ENCODE measurements at regions not wholly inside any gene's neighbourhood (a gene's known extent, or its start where the extent isn't known, plus 50 kb on each side); places are given as distances from the start of the nearest gene placed in this dataset.

DNA sequence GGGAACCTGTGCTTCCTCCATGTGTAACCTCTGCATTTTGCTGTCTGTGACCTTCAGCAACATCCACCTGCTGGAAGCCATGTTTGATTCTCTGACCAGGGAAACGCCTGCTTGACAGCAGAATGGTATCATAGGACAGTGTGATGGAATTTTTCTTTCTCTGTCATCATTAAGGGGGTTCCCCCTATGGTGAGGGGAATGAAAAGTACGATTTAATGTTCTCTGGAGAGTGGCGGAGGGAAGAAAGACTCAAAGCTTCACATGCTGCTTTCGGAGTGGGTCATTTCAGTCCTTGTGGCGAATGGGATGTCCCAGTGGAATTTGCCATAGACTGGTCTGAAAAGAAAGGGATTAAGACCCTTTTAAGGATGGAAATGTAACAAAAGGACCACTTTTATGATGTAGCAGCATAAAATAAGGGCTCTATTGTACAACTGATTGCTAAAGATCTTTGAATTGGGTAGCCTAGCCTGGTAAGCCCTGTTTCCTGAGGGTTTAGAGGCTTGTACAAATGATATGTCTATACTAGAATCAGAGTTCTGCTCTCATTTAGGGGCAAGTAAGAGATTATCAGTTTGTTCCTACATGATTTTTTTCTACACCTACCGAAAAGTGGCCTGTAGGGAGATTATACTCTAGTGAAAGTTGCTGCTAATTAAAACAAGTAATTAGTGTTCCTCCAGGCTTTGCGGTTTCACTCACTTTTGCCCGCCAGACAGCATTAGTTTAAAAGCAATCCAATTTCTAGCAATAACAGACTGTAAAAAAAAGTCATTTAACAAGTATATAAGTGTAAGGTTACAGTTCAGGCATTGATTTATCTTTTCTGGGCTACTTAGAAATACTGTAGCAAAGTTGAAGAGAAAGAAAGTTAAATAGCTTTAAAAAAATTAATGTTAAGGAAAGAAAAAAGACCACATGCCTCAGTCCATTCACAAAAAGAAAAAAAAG, 904.5 kb downstream of the NR2F1-AS1 start:
- Histone ChIP-seq H3K9me3 (ENCODE audit: low read length) (no peaks in the 10 kb centered on the region), H3K4me1 (ENCODE audit: insufficient read depth, low read length, poor library complexity, severe bottlenecking) (no peaks in the 10 kb centered on the region), H3K27ac (ENCODE audit: low read depth, low read length, poor library complexity, severe bottlenecking) (no peak overlapping the region), H3K79me2 (ENCODE audit: insufficient read depth, low read depth, low read length) (no peaks in the 10 kb centered on the region), H2AFZ (ENCODE audit: low read length) (no peak overlapping the region), H3K4me3 (ENCODE audit: low read depth, low read length, poor library complexity, severe bottlenecking) (no peak overlapping the region), H3K9me2 (ENCODE audit: insufficient read depth, low read length) (no peaks in the 10 kb centered on the region), H3K36me3 (ENCODE audit: insufficient read depth, low read length) (no peaks in the 10 kb centered on the region), H4K20me1 (ENCODE audit: insufficient read depth, low read length) (no peaks in the 10 kb centered on the region), H3K4me2 (ENCODE audit: low read length) (no peak overlapping the region)
- no TSS peak for BruUV-seq (replicated peaks)
- ChIA-PET CTCF (ENCODE audit: unreplicated experiment) (no interaction called here), POLR2A (interaction anchor here (0.7 kb wide), 1 partner anchor 247 kb away, joined by 3 read pairs; no protein-coding TSS in a partner anchor)
- intact Hi-C loops (cut with micrococcal nuclease; ENCODE audit: unreplicated experiment) = no loop called here
- no peak for TF ChIP-seq EZH2phosphoT487 (IDR thresholded peaks at IDR 0.05; ENCODE audit: borderline replicate concordance, low read depth, low read length)
- TF ChIP-seq, protein P1, sequence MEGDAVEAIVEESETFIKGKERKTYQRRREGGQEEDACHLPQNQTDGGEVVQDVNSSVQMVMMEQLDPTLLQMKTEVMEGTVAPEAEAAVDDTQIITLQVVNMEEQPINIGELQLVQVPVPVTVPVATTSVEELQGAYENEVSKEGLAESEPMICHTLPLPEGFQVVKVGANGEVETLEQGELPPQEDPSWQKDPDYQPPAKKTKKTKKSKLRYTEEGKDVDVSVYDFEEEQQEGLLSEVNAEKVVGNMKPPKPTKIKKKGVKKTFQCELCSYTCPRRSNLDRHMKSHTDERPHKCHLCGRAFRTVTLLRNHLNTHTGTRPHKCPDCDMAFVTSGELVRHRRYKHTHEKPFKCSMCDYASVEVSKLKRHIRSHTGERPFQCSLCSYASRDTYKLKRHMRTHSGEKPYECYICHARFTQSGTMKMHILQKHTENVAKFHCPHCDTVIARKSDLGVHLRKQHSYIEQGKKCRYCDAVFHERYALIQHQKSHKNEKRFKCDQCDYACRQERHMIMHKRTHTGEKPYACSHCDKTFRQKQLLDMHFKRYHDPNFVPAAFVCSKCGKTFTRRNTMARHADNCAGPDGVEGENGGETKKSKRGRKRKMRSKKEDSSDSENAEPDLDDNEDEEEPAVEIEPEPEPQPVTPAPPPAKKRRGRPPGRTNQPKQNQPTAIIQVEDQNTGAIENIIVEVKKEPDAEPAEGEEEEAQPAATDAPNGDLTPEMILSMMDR (conservative IDR thresholded peaks at IDR 0.05; ENCODE audit: low read length) = no peak
- no peak for DNase-seq (ENCODE audit: low spot score)

DNA sequence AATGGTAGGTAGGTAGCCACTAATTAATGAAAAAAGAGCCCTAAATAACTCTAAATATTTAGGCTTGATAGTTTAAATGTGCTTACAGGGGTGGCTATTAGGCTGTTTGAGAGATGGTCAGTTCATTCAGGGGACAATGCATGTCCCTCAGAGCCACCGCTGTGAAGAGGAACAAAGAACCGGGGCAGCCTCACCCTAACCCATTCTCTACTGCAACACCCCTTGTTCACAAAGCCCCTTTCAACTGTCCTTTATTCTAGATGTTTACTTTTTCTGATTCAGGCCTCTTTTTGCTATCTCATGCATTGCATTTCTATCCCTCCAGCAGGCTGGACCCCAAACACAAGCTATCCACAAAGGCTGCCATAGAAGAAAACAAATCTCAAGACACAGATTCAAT, 906.7 kb downstream of the NR2F1-AS1 start:
- Histone ChIP-seq H4K20me1 (ENCODE audit: insufficient read depth, low read length) (no peaks in the 10 kb centered on the region), H3K79me2 (ENCODE audit: insufficient read depth, low read depth, low read length) (no peaks in the 10 kb centered on the region), H3K4me2 (ENCODE audit: low read length) (no peak overlapping the region), H3K9me3 (ENCODE audit: low read length) (no peaks in the 10 kb centered on the region), H2AFZ (ENCODE audit: low read length) (no peak overlapping the region), H3K4me3 (ENCODE audit: low read depth, low read length, poor library complexity, severe bottlenecking) (no peak overlapping the region), H3K36me3 (ENCODE audit: insufficient read depth, low read length) (no peaks in the 10 kb centered on the region), H3K4me1 (ENCODE audit: insufficient read depth, low read length, poor library complexity, severe bottlenecking) (no peaks in the 10 kb centered on the region), H3K9me2 (ENCODE audit: insufficient read depth, low read length) (no peaks in the 10 kb centered on the region), H3K27ac (ENCODE audit: low read depth, low read length, poor library complexity, severe bottlenecking) (no peak overlapping the region)
- ChIA-PET CTCF (ENCODE audit: unreplicated experiment) (no interaction called here), POLR2A (no interaction called here)
- BruUV-seq (replicated peaks) = no TSS peak
- DNase-seq (ENCODE audit: low spot score) = no peak
- intact Hi-C loops (cut with micrococcal nuclease; ENCODE audit: unreplicated experiment) = no loop called here
- TF ChIP-seq EZH2phosphoT487 (IDR thresholded peaks at IDR 0.05; ENCODE audit: borderline replicate concordance, low read depth, low read length) = no peak
- TF ChIP-seq, protein P1 (conservative IDR thresholded peaks at IDR 0.05; ENCODE audit: low read length) = no peak

DNA sequence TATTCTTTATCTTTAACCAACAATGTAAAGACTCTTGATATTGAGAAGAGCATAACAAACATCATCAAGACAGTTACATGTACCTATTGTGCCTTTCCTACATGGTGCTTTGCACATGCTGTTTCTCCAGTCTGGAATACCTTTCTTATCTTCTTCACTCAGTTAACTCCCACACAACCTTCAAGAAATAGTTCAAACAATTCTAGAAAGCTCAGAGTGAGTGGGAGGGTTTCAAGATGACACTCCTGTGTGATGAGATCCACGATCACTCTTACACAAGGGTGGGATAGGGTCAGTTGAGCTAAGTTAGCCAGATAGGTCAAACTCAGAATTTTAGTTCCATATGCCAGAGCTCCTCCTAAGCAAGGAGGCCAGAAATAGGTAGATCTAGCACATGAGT, 915.5 kb downstream of the NR2F1-AS1 start:
- BruUV-seq (replicated peaks) = no TSS peak

More for the DNA sequence above, 915.5 kb downstream of the NR2F1-AS1 start:
- Histone ChIP-seq H3K79me2 (ENCODE audit: insufficient read depth, low read depth, low read length) (no peaks in the 10 kb centered on the region), H3K9me2 (ENCODE audit: insufficient read depth, low read length) (no peaks in the 10 kb centered on the region), H3K4me3 (ENCODE audit: low read depth, low read length, poor library complexity, severe bottlenecking) (no peak overlapping the region), H2AFZ (ENCODE audit: low read length) (no peak overlapping the region), H3K27ac (ENCODE audit: low read depth, low read length, poor library complexity, severe bottlenecking) (no peak overlapping the region), H3K9me3 (ENCODE audit: low read length) (no peaks in the 10 kb centered on the region), H3K4me1 (ENCODE audit: insufficient read depth, low read length, poor library complexity, severe bottlenecking) (no peaks in the 10 kb centered on the region), H4K20me1 (ENCODE audit: insufficient read depth, low read length) (no peaks in the 10 kb centered on the region), H3K4me2 (ENCODE audit: low read length) (no peak overlapping the region), H3K36me3 (ENCODE audit: insufficient read depth, low read length) (no peaks in the 10 kb centered on the region)
- intact Hi-C loops (cut with micrococcal nuclease; ENCODE audit: unreplicated experiment) = no loop called here
- ChIA-PET POLR2A (no interaction called here), CTCF (ENCODE audit: unreplicated experiment) (no interaction called here)
- TF ChIP-seq, protein P1 (conservative IDR thresholded peaks at IDR 0.05; ENCODE audit: low read length) = no peak
- TF ChIP-seq EZH2phosphoT487 (IDR thresholded peaks at IDR 0.05; ENCODE audit: borderline replicate concordance, low read depth, low read length) = no peak
- DNase-seq (ENCODE audit: low spot score) = no peak

Data from OCI-LY7 (cell line).